H1 (cell line): ENCODE measurements at regions not wholly inside any gene's neighbourhood (a gene's known extent, or its start where the extent isn't known, plus 50 kb on each side); places are given as distances from the start of the nearest gene placed in this dataset.

ENCODE experiments used
- CTCF ChIA-PET: fragments of 300-600 bp; sonication (Branson Sonifier 250); formaldehyde crosslinking; loops from one replicate; lab custom pipeline; 2021; ENCODE audit not compliant: partially characterized antibody; lab: Charles Lee
- POLR2A ChIA-PET: fragments of 300-600 bp; sonication (Branson Sonifier 250); formaldehyde crosslinking; loops from one replicate; lab custom pipeline; 2021; ENCODE audit warnings: inconsistent platforms; ENCODE audit not compliant: partially characterized antibody; lab: Charles Lee
- DNase-seq, 2 experiments: peaks; one replicate each; pipeline versions ENCODE4 v3.0.0 to v3.0.0-alpha.2; 2010 to 2022; ENCODE audit warnings: low spot score in 2 of 2, low read depth in 1 of 2, mixed read lengths in 1 of 2
- FAIRE-seq: peaks from 2 replicates; lab custom pipeline; 2011; peaks lifted over from hg19 to GRCh38; lab: Jason Lieb, UNC
- H2AFZ ChIP-seq: 2 replicates; pipeline ENCODE4 v1.8.1; 2012; ENCODE audit warnings: low read length, inconsistent platforms
- H2AK5ac ChIP-seq: 2 replicates; pipeline ENCODE4 v1.6.1; 2013; ENCODE audit warnings: low read depth, low read length
- H2BK120ac ChIP-seq: replicated peaks from 2 replicates; pipeline ENCODE3; 2013; ENCODE audit warnings: low read depth, low read length, inconsistent platforms
- H2BK12ac ChIP-seq: 2 replicates; pipeline ENCODE4 v1.6.1; 2013; ENCODE audit warnings: low read depth, low read length
- H2BK15ac ChIP-seq: 2 replicates; pipeline ENCODE4 v1.6.1; 2013; ENCODE audit warnings: low read length
- H2BK20ac ChIP-seq: 2 replicates; pipeline ENCODE4 v1.6.1; 2013; ENCODE audit warnings: low read length
- H2BK5ac ChIP-seq: 2 replicates; pipeline ENCODE4 v1.6.1; 2013; ENCODE audit warnings: low read depth, low read length
- H3K14ac ChIP-seq: 2 replicates; pipeline ENCODE4 v1.6.1; 2013; ENCODE audit warnings: inconsistent platforms; ENCODE audit not compliant: insufficient read length
- H3K18ac ChIP-seq: 2 replicates; pipeline ENCODE4 v1.6.1; 2013; ENCODE audit warnings: low read length; ENCODE audit errors: extremely low read depth
- H3K23ac ChIP-seq: 2 replicates; pipeline ENCODE4 v1.6.1; 2013; ENCODE audit warnings: inconsistent platforms; ENCODE audit not compliant: insufficient read length
- H3K23me2 ChIP-seq: 2 replicates; pipeline ENCODE4 v1.6.1; 2013; ENCODE audit warnings: low read depth, low read length
- H3K27ac ChIP-seq: 2 replicates; pipeline ENCODE4 v1.6.1; 2011; ENCODE audit warnings: low read depth, low read length, inconsistent platforms
- H3K27me3 ChIP-seq, 4 experiments: replicated peaks in 1 of 4; 1 replicate in 1 of 4; 2 replicates in 3 of 4; pipeline versions ENCODE4 v1.6.1 to v1.8.1; 2011 to 2013; ENCODE audit warnings: low read length in 3 of 4, mild to moderate bottlenecking in 3 of 4, inconsistent platforms in 2 of 4, mixed read lengths in 2 of 4, moderate library complexity in 1 of 4; ENCODE audit not compliant: control insufficient read depth in 3 of 4, insufficient read depth in 3 of 4; ENCODE audit errors: extremely low read depth in 1 of 4
- H3K36me3 ChIP-seq, 4 experiments: 2 replicates each; pipeline versions ENCODE4 v1.6.1 to v1.8.1; 2011 to 2013; ENCODE audit warnings: mild to moderate bottlenecking in 4 of 4, low read length in 3 of 4, moderate library complexity in 2 of 4, control low read depth in 1 of 4, inconsistent platforms in 1 of 4; ENCODE audit not compliant: insufficient read depth in 4 of 4, control insufficient read depth in 2 of 4
- H3K4ac ChIP-seq: replicated peaks from 2 replicates; pipeline ENCODE3; 2013; ENCODE audit warnings: low read length, low read depth, mixed read lengths, inconsistent platforms; ENCODE audit not compliant: insufficient read length
- H3K4me1 ChIP-seq, 4 experiments: replicated peaks in 1 of 4; 1 replicate in 1 of 4; 2 replicates in 3 of 4; pipeline versions ENCODE4 v1.6.1 to v1.8.1; 2011 to 2013; ENCODE audit warnings: low read length in 3 of 4, inconsistent platforms in 2 of 4, mixed read lengths in 1 of 4; ENCODE audit not compliant: insufficient read depth in 4 of 4, control insufficient read depth in 3 of 4
- H3K4me2 ChIP-seq, 2 experiments: 2 replicates each; pipeline versions ENCODE4 v1.6.1 to v1.8.1; 2011 to 2013; ENCODE audit warnings: low read depth in 2 of 2, low read length in 2 of 2, control low read depth in 1 of 2, inconsistent platforms in 1 of 2, mild to moderate bottlenecking in 1 of 2; ENCODE audit not compliant: insufficient read depth in 1 of 2
- H3K4me3 ChIP-seq, 4 experiments: fragments of 200-600, 300-600 bp in 1 of 4; sonication (generic), shearing (Covaris generic), sonication (Bioruptor Twin) in 1 of 4; 2 replicates each; pipeline versions ENCODE4 v1.5.1 to v1.8.1; 2011 to 2016; ENCODE audit warnings: low read length in 4 of 4, low read depth in 3 of 4, control low read depth in 2 of 4, inconsistent platforms in 2 of 4, mild to moderate bottlenecking in 2 of 4, mixed read lengths in 1 of 4, moderate library complexity in 1 of 4; ENCODE audit not compliant: insufficient read depth in 2 of 4; ENCODE audit errors: extremely low read depth in 1 of 4
- H3K56ac ChIP-seq: replicated peaks from 2 replicates; pipeline ENCODE3; 2013; ENCODE audit warnings: low read depth, mild to moderate bottlenecking, mixed read lengths, low read length, inconsistent platforms; ENCODE audit not compliant: insufficient read length
- H3K79me1 ChIP-seq: 2 replicates; pipeline ENCODE4 v1.6.1; 2013; ENCODE audit warnings: low read depth, low read length, control low read depth
- H3K79me2 ChIP-seq, 2 experiments: 2 replicates each; pipeline versions ENCODE4 v1.6.1 to v1.8.1; 2012 to 2013; ENCODE audit warnings: low read length in 2 of 2, mild to moderate bottlenecking in 2 of 2, inconsistent platforms in 1 of 2; ENCODE audit not compliant: insufficient read depth in 2 of 2, control insufficient read depth in 1 of 2
- H3K9ac ChIP-seq, 4 experiments: replicated peaks in 1 of 4; 1 replicate in 1 of 4; 2 replicates in 3 of 4; pipeline versions ENCODE4 v1.6.1 to v1.8.1; 2011 to 2013; ENCODE audit warnings: low read depth in 3 of 4, low read length in 3 of 4, control low read depth in 2 of 4, mild to moderate bottlenecking in 2 of 4, moderate library complexity in 2 of 4, inconsistent platforms in 1 of 4; ENCODE audit errors: extremely low read depth in 1 of 4
- H3K9me3 ChIP-seq, 2 experiments: 2 replicates each; pipeline versions ENCODE4 v1.6.1 to v1.8.1; 2012 to 2013; ENCODE audit warnings: mild to moderate bottlenecking in 2 of 2, moderate library complexity in 2 of 2, control low read depth in 1 of 2, inconsistent platforms in 1 of 2, low read depth in 1 of 2, low read length in 1 of 2, mixed read lengths in 1 of 2; ENCODE audit not compliant: insufficient read depth in 2 of 2
- H4K20me1 ChIP-seq, 2 experiments: replicated peaks in 1 of 2; 2 replicates each; pipeline versions ENCODE3 to v1.8.1; 2011 to 2013; ENCODE audit warnings: inconsistent platforms in 2 of 2, low read length in 2 of 2, mild to moderate bottlenecking in 1 of 2; ENCODE audit not compliant: insufficient read depth in 2 of 2, control insufficient read depth in 1 of 2
- H4K5ac ChIP-seq: 2 replicates; pipeline ENCODE4 v1.6.1; 2013; ENCODE audit warnings: low read length, low read depth, mixed read lengths, inconsistent platforms; ENCODE audit not compliant: insufficient read length
- H4K8ac ChIP-seq: 2 replicates; pipeline ENCODE4 v1.8.0; 2013; ENCODE audit warnings: mild to moderate bottlenecking, moderate library complexity, low read length, inconsistent platforms; ENCODE audit not compliant: insufficient read depth; ENCODE audit errors: extremely low read depth
- H4K91ac ChIP-seq: replicated peaks from 2 replicates; pipeline ENCODE3; 2013; ENCODE audit warnings: low read length, mixed read lengths, inconsistent platforms; ENCODE audit not compliant: insufficient read length
- CEBPB ChIP-seq: IDR thresholded peaks from 2 replicates; pipeline ENCODE4 v1.6.1; 2012; ENCODE audit warnings: low read depth, low read length
- NANOG ChIP-seq: IDR thresholded peaks from 2 replicates; pipeline ENCODE4 v1.6.1; 2011; ENCODE audit warnings: low read length, low read depth, mild to moderate bottlenecking, inconsistent platforms; ENCODE audit not compliant: insufficient read depth, poor library complexity, severe bottlenecking
- RAD21 ChIP-seq, 2 experiments: IDR thresholded peaks in 1 of 2; conservative IDR thresholded peaks in 1 of 2; 2 replicates each; pipeline ENCODE4 v1.6.1; 2011; ENCODE audit warnings: low read depth in 2 of 2, low read length in 2 of 2, improper control_type of control experiment in 1 of 2, inconsistent platforms in 1 of 2, mild to moderate bottlenecking in 1 of 2, moderate library complexity in 1 of 2
- TBP ChIP-seq: IDR thresholded peaks from 2 replicates; pipeline ENCODE4 v1.6.1; 2011; ENCODE audit warnings: low read depth, low read length, improper control_type of control experiment
- WGBS, 2 experiments: shearing (Covaris generic) in 1 of 2; methylation state at CpG; one replicate each; pipeline versions ENCODE4 v1.1.6 to v1.1.7; 2013 to 2015; ENCODE audit warnings: low lambda C conversion rate in 2 of 2, mixed read lengths in 2 of 2, inconsistent platforms in 1 of 2, low coverage in 1 of 2, missing lambda C conversion rate in 1 of 2; ENCODE audit not compliant: insufficient replicate concordance in 2 of 2, insufficient coverage in 1 of 2, insufficient read length in 1 of 2; ENCODE audit errors: extremely low coverage in 1 of 2, missing lambda C conversion rate in 1 of 2; 5-methylcytosine and 5-hydroxymethylcytosine counted together
- TF ChIP-seq, protein P1 (sequence below): IDR thresholded peaks from 2 replicates; pipeline ENCODE4 v1.6.1; 2011; ENCODE audit warnings: low read depth, mild to moderate bottlenecking, low read length; ENCODE audit not compliant: insufficient read depth

DNA sequence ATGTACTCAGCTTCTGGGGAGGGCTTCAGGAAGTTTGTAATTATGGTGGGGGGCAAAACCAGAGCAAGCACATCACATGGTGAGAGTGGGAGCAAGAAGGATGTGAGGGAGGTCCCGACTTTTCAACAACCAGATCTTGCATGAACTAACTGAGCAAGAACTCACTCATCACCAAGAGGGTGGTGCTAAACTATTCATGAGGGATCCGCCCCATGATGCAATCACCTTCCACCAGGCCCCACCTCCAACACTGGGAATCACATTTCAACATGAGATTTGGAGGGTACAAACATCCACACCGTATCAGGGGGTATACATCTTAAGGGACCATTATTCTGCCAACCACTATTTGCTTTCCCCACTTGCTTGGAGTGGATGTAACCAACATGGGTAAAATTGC is 209.6 kb upstream of the HNRNPA3 start:
- H3K4ac ChIP-seq, result no peak overlapping the region
- WGBS, 2 experiments, result 86% methylated on average over 3 of the region's 3 CpGs; no CpG with 5 or more reads in 1 of the 2 experiments
- H3K14ac ChIP-seq, result no peak overlapping the region
- H3K23me2 ChIP-seq, result no peaks in the 10 kb centered on the region
- H4K8ac ChIP-seq, result no peak overlapping the region
- H3K4me2 ChIP-seq, result no peak overlapping the region
- H2BK5ac ChIP-seq, result no peak overlapping the region
- H4K5ac ChIP-seq, result no peak overlapping the region
- no peak overlapping the region for H2BK120ac ChIP-seq
- H2BK12ac ChIP-seq, result no peak overlapping the region
- H3K9ac ChIP-seq, result no peak overlapping the region
- TF ChIP-seq NANOG, result no peak
- no peak for TF ChIP-seq TBP
- no peak for TF ChIP-seq RAD21 (IDR thresholded peaks at IDR 0.05 in 1 of 2, conservative IDR thresholded peaks at IDR 0.05 in 1 of 2; ENCODE audit: low read depth in 2 of 2, low read length in 2 of 2)
- TF ChIP-seq CEBPB, result peak; percentile 47; the same call in 1 of the 2 replicates
- TF ChIP-seq, protein P1, sequence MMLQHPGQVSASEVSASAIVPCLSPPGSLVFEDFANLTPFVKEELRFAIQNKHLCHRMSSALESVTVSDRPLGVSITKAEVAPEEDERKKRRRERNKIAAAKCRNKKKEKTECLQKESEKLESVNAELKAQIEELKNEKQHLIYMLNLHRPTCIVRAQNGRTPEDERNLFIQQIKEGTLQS, result no peak
- H3K79me2 ChIP-seq, result no peaks in the 10 kb centered on the region
- H3K18ac ChIP-seq, result no peak overlapping the region
- no peaks in the 10 kb centered on the region for H3K79me1 ChIP-seq
- FAIRE-seq, result peak; percentile 39
- H2AK5ac ChIP-seq, result no peak overlapping the region
- no peak overlapping the region for H2AFZ ChIP-seq
- no peak overlapping the region for H2BK15ac ChIP-seq
- H3K9me3 ChIP-seq, result peaks cover 0 to 6% of the 10 kb centered on the region in 2 experiments; a peak in 1 of 4 replicates
- ChIA-PET POLR2A (no interaction called here), CTCF (no interaction called here)
- H2BK20ac ChIP-seq, result no peak overlapping the region
- no peak overlapping the region for H3K56ac ChIP-seq
- no peaks in the 10 kb centered on the region for H3K4me1 ChIP-seq
- no peak overlapping the region for H4K91ac ChIP-seq
- peaks cover 0 to 5% (median 0%) of the 10 kb centered on the region in 4 experiments; a peak in 1 of 8 replicates for H3K36me3 ChIP-seq
- H3K4me3 ChIP-seq, result no peak overlapping the region
- H3K27me3 ChIP-seq, result no peaks in the 10 kb centered on the region
- no peaks in the 10 kb centered on the region for H4K20me1 ChIP-seq
- no peak for DNase-seq
- no peak overlapping the region for H3K23ac ChIP-seq
- no peak overlapping the region for H3K27ac ChIP-seq
